Ovary (tissue), 3 donors: ENCODE measurements at regions not wholly inside any gene's neighbourhood (a gene's known extent, or its start where the extent isn't known, plus 50 kb on each side); places are given as distances from the start of the nearest gene placed in this dataset.

Experiments
- CTCF ChIP-seq, 3 donors: fragments of 450-650 bp in 2 of 3; fragments of 200-600 bp in 1 of 3; IDR thresholded peaks; one replicate each; pipeline versions ENCODE4 v1.5.1 to v1.8.0; 2016 to 2022; ENCODE audit warnings: antibody characterized with exemption in 3 of 3, mild to moderate bottlenecking in 1 of 3
- POLR2A ChIP-seq: fragments of 450-650 bp; IDR thresholded peaks from one replicate; pipeline ENCODE4 v1.6.1; 2017; ENCODE audit warnings: antibody characterized with exemption, mild to moderate bottlenecking, moderate library complexity
- donor health status: DM: no; HTN: no; CAD: no.

- TF ChIP-seq POLR2A, result no peak
- TF ChIP-seq CTCF (IDR thresholded peaks at IDR 0.05), result no peak
These were observed 601.7 kb downstream of the NPHP4 start for GRCh38 chr1:5390504-5390903.
